K562 (cell line): ENCODE measurements at regions not wholly inside any gene's neighbourhood (a gene's known extent, or its start where the extent isn't known, plus 50 kb on each side); places are given as distances from the start of the nearest gene placed in this dataset.

ENCODE experiments used
- ATAC-seq: fragments of 200-7000 bp; cut with Tn5 transposase; 3 replicates; pipeline ENCODE4 v1.9.1; 2020; ENCODE audit warnings: moderate library complexity
- BruUV-seq: library from RNA; stranded (reverse); fragments of 400-500 nt; replicated peaks from 2 replicates; lab custom pipeline; 2021; lab: Mats Ljungman, UMichigan
- CTCF ChIA-PET: fragments of 300-600 bp; formaldehyde crosslinking; extraction: SDS; loops from one replicate; lab custom pipeline; 2021; ENCODE audit warnings: low intra/inter-chr PET ratio; lab: Yijun Ruan, JAX
- POLR2A ChIA-PET: fragments of 300-600, 350-650 bp; sonication (Branson Sonifier 250); formaldehyde crosslinking; extraction: SDS; loops from one replicate; lab custom pipeline; 2021; ENCODE audit warnings: antibody characterized with exemption, inconsistent platforms; lab: Yijun Ruan, JAX
- DNase-seq, 4 experiments: peaks; one replicate each; pipeline versions ENCODE4 v3.0.0 to v3.0.0-alpha.2; 2011 to 2018; ENCODE audit warnings: low spot score in 3 of 4, mixed read lengths in 3 of 4; ENCODE audit errors: extremely low read depth in 1 of 4
- FAIRE-seq: peaks from 2 replicates; lab custom pipeline; 2011; peaks lifted over from hg19 to GRCh38; lab: Jason Lieb, UNC
- H2AFZ ChIP-seq: 2 replicates; pipeline ENCODE4 v1.6.0; 2011; ENCODE audit warnings: low read depth, low read length, control low read depth, inconsistent platforms
- H3K27ac ChIP-seq: fragments of 200-600 bp; 3 replicates; pipeline ENCODE4 v1.8.0; 2011; ENCODE audit warnings: low read depth, mild to moderate bottlenecking, control low read depth, inconsistent platforms, low read length, moderate library complexity, mixed read lengths; ENCODE audit errors: extremely low read depth
- H3K27me3 ChIP-seq, 2 experiments: fragments of 300-600 bp in 1 of 2; 2 replicates in 1 of 2; 3 replicates in 1 of 2; pipeline versions ENCODE4 v1.6.0 to v1.8.0; 2011; ENCODE audit warnings: inconsistent platforms in 2 of 2, low read length in 2 of 2, mild to moderate bottlenecking in 1 of 2, mixed read lengths in 1 of 2, moderate library complexity in 1 of 2; ENCODE audit not compliant: control insufficient read depth in 2 of 2, insufficient read depth in 2 of 2
- H3K36me3 ChIP-seq: fragments of 300-600 bp; 3 replicates; pipeline ENCODE4 v1.8.0; 2011; ENCODE audit warnings: mild to moderate bottlenecking, low read length, inconsistent platforms; ENCODE audit not compliant: control insufficient read depth, insufficient read depth
- H3K4me1 ChIP-seq, 2 experiments: fragments of 200-600 bp in 1 of 2; replicated peaks in 1 of 2; 2 replicates in 1 of 2; 3 replicates in 1 of 2; pipeline versions ENCODE4 v1.5.1 to v1.8.0; 2011; ENCODE audit warnings: inconsistent platforms in 2 of 2, low read length in 2 of 2, mild to moderate bottlenecking in 1 of 2, mixed read lengths in 1 of 2, moderate library complexity in 1 of 2; ENCODE audit not compliant: control insufficient read depth in 2 of 2, insufficient read depth in 2 of 2
- H3K4me2 ChIP-seq: 2 replicates; pipeline ENCODE4 v1.6.1; 2011; ENCODE audit warnings: low read length, control low read depth, inconsistent platforms, mixed read lengths; ENCODE audit not compliant: insufficient read depth
- H3K4me3 ChIP-seq: fragments of 200-600 bp; sonication (generic), shearing (Covaris generic); 2 replicates; pipeline ENCODE4 v1.5.1; 2016; ENCODE audit warnings: control low read depth, inconsistent platforms
- H3K79me2 ChIP-seq: fragments of 200-600 bp; 3 replicates; pipeline ENCODE4 v1.8.0; 2011; ENCODE audit warnings: low read length, inconsistent platforms; ENCODE audit not compliant: control insufficient read depth, insufficient read depth
- H3K9ac ChIP-seq, 2 experiments: 2 replicates each; pipeline versions ENCODE4 v1.6.0 to v1.6.1; 2011; ENCODE audit warnings: low read depth in 2 of 2, low read length in 2 of 2, control low read depth in 1 of 2, inconsistent platforms in 1 of 2, mild to moderate bottlenecking in 1 of 2, mixed read lengths in 1 of 2; ENCODE audit not compliant: insufficient read depth in 1 of 2
- H3K9me1 ChIP-seq: one replicate; pipeline ENCODE4 v1.6.0; 2011; ENCODE audit warnings: inconsistent platforms, mild to moderate bottlenecking, low read length, moderate library complexity; ENCODE audit not compliant: control insufficient read depth, insufficient read depth
- H3K9me3 ChIP-seq: replicated peaks from 2 replicates; pipeline ENCODE4 v1.5.1; 2011; ENCODE audit warnings: low read depth, low read length, inconsistent platforms; ENCODE audit not compliant: control insufficient read depth, insufficient read depth
- H4K20me1 ChIP-seq: replicated peaks from 2 replicates; pipeline ENCODE4 v1.6.1; 2011; ENCODE audit warnings: low read length, inconsistent platforms, mixed read lengths; ENCODE audit not compliant: control insufficient read depth, insufficient read depth
- ADNP ChIP-seq: fragments of 200-800 bp; sonication (Bioruptor generic); IDR thresholded peaks from 2 replicates; pipeline ENCODE4 v1.6.1; 2016; ENCODE audit warnings: missing genetic modification characterization, missing compliant biosample characterization
- CBFA2T3 ChIP-seq: fragments of 450-650 bp; IDR thresholded peaks from 2 replicates; pipeline ENCODE4 v1.6.1; 2017
- CC2D1A ChIP-seq: fragments of 450-650 bp; IDR thresholded peaks from 2 replicates; pipeline ENCODE4 v1.6.1; 2017; ENCODE audit warnings: mild to moderate bottlenecking
- CXXC5 ChIP-seq: fragments of 250-450 bp; sonication (Bioruptor Pico); IDR thresholded peaks from 2 replicates; pipeline ENCODE4 v1.8.0; 2022; ENCODE audit warnings: inconsistent platforms, mild to moderate bottlenecking, moderate library complexity
- HDAC1 ChIP-seq, 2 experiments: fragments of 450-650 bp; IDR thresholded peaks; 2 replicates each; pipeline ENCODE4 v1.6.1; 2016 to 2017; ENCODE audit warnings: inconsistent platforms in 1 of 2, mild to moderate bottlenecking in 1 of 2, moderate library complexity in 1 of 2
- LCOR ChIP-seq: sonication (generic); formaldehyde crosslinking; IDR thresholded peaks from 2 replicates; pipeline ENCODE4 v1.8.0; 2022; ENCODE audit warnings: mild to moderate bottlenecking, missing genetic modification reagents
- MAFF ChIP-seq: IDR thresholded peaks from 2 replicates; pipeline ENCODE4 v1.6.1; 2012; ENCODE audit warnings: low read length, improper control_type of control experiment
- NFE2 ChIP-seq: IDR thresholded peaks from 2 replicates; pipeline ENCODE4 v1.6.1; 2014; ENCODE audit warnings: antibody characterized with exemption, low read depth
- NFRKB ChIP-seq: fragments of 450-650 bp; IDR thresholded peaks from 2 replicates; pipeline ENCODE4 v1.6.1; 2016; ENCODE audit warnings: low read depth
- NR2C2 ChIP-seq, 2 experiments: fragments of 200-800 bp in 1 of 2; sonication (Bioruptor generic) in 1 of 2; sonication (generic) in 1 of 2; formaldehyde crosslinking in 1 of 2; IDR thresholded peaks; 2 replicates each; pipeline versions ENCODE4 v1.6.1 to v1.8.0; 2016 to 2022; ENCODE audit warnings: mild to moderate bottlenecking in 1 of 2, missing compliant biosample characterization in 1 of 2, missing genetic modification characterization in 1 of 2, missing genetic modification reagents in 1 of 2
- PRPF4 ChIP-seq: fragments of 200-400 bp; formaldehyde crosslinking; IDR thresholded peaks from one replicate; pipeline ENCODE4 v1.6.1; 2017; ENCODE audit warnings: low read length, low read depth, mild to moderate bottlenecking; ENCODE audit not compliant: insufficient read depth, poor library complexity, severe bottlenecking
- TFAM ChIP-seq: fragments of 250-450 bp; sonication (Bioruptor Pico); conservative IDR thresholded peaks from 2 replicates; pipeline ENCODE4 v1.5.0; 2021; ENCODE audit warnings: mild to moderate bottlenecking, moderate library complexity
- TOE1 ChIP-seq, 2 experiments: fragments of 450-650 bp in 1 of 2; sonication (generic) in 1 of 2; formaldehyde crosslinking in 1 of 2; IDR thresholded peaks; 2 replicates each; pipeline versions ENCODE4 v1.7.1 to v1.8.0; 2016 to 2022; ENCODE audit warnings: borderline replicate concordance in 2 of 2, mild to moderate bottlenecking in 2 of 2, antibody characterized with exemption in 1 of 2, inconsistent platforms in 1 of 2, low read depth in 1 of 2, missing genetic modification reagents in 1 of 2, moderate library complexity in 1 of 2
- WGBS: fragments of 100-300 bp; shearing (Covaris generic); methylation state at CpG from one replicate; pipeline ENCODE4 v1.1.6; 2016; ENCODE audit warnings: low coverage, mixed read lengths; ENCODE audit not compliant: insufficient coverage; ENCODE audit errors: missing lambda C conversion rate; 5-methylcytosine and 5-hydroxymethylcytosine counted together
- in situ Hi-C: fragments of 300-500 bp; cut with MboI; formaldehyde crosslinking; loops from 4 replicates; pipeline ENCODE4 v1.15.0; 2018; ENCODE audit warnings: inconsistent platforms, mixed read lengths
- intact Hi-C: fragments of 100-400 bp; cut with micrococcal nuclease; formaldehyde crosslinking; loops from 2 replicates; pipeline ENCODE4 v1.14.2; 2022
- TF ChIP-seq, protein P1 (sequence below): sonication (generic); formaldehyde crosslinking; IDR thresholded peaks from 2 replicates; pipeline ENCODE4 v1.8.0; 2022; ENCODE audit warnings: mild to moderate bottlenecking, missing genetic modification reagents
- TF ChIP-seq, protein P2 (sequence below), 2 experiments: fragments of 250-450 bp in 1 of 2; fragments of 450-650 bp in 1 of 2; sonication (Bioruptor Pico) in 1 of 2; IDR thresholded peaks; 2 replicates each; pipeline versions ENCODE4 v1.6.1 to v1.8.0; 2016 to 2021; ENCODE audit warnings: mild to moderate bottlenecking in 2 of 2, moderate library complexity in 2 of 2, missing compliant biosample characterization in 1 of 2, missing genetic modification characterization in 1 of 2

DNA sequence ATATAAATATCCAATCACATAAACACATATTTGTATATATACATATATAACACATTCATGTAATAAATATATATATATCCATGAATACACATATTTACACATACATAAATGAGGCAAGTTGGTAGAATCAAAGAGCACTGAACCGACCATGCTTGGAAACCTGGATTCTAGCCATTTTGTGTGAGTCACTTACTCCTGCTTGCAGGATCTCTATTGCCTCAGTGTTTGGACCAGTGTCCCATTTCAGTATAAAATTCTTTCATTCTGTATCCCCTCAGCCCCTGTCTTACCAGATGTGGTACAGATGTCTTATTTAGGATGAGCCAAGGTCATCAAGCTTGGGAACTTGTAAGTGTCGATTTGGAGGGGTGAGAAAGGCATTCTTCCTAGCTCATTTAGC, 391.4 kb upstream of the FRG2C start:
- H3K9ac ChIP-seq, result no peak overlapping the region
- H3K4me3 ChIP-seq, result no peak overlapping the region
- ChIA-PET POLR2A (interaction anchor here (0.6 kb wide), 1 partner anchor 375 kb away, joined by 3 read pairs; no protein-coding TSS in a partner anchor), CTCF (no interaction called here)
- H3K4me2 ChIP-seq, result no peak overlapping the region
- in situ Hi-C loops, result no loop called here
- DNase-seq (no peak), ATAC-seq (no peak), FAIRE-seq (no peak)
- H3K27me3 ChIP-seq, result no peaks in the 10 kb centered on the region
- no peaks in the 10 kb centered on the region for H3K4me1 ChIP-seq
- H2AFZ ChIP-seq, result no peak overlapping the region
- 0% methylated on average over 2 of the region's 2 CpGs for WGBS
- H3K27ac ChIP-seq, result no peak overlapping the region
- BruUV-seq, result no TSS peak
- H3K9me3 ChIP-seq, result no peaks in the 10 kb centered on the region
- no peaks in the 10 kb centered on the region for H3K79me2 ChIP-seq
- TF ChIP-seq PRPF4 (no peak), TFAM (CRISPR knock-in tag) (no peak), TOE1 (IDR thresholded peaks at IDR 0.05; ENCODE audit: borderline replicate concordance) (no peak), TOE1 (CRISPR knock-in tag; IDR thresholded peaks at IDR 0.05; ENCODE audit: borderline replicate concordance, low read depth) (no peak), LCOR (CRISPR knock-in tag) (no peak), NFRKB (no peak), CXXC5 (CRISPR knock-in tag) (no peak), ADNP (tag) (no peak), CBFA2T3 (no peak), NFE2 (no peak), NR2C2 (CRISPR knock-in tag; IDR thresholded peaks at IDR 0.05) (no peak), NR2C2 (tag; IDR thresholded peaks at IDR 0.05) (no peak), CC2D1A (no peak), MAFF (no peak), HDAC1 (IDR thresholded peaks at IDR 0.05) (no peak)
- TF ChIP-seq, protein P1, sequence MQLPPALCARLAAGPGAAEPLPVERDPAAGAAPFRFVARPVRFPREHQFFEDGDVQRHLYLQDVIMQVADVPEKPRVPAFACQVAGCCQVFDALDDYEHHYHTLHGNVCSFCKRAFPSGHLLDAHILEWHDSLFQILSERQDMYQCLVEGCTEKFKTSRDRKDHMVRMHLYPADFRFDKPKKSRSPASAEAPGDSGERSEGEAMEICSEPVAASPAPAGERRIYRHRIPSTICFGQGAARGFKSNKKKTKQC, result no peak
- TF ChIP-seq, protein P2, sequence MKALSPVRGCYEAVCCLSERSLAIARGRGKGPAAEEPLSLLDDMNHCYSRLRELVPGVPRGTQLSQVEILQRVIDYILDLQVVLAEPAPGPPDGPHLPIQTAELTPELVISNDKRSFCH (CRISPR knock-in tag; IDR thresholded peaks at IDR 0.05), result no peak
- TF ChIP-seq, protein P2 (tag; IDR thresholded peaks at IDR 0.05), result no peak
- intact Hi-C loops, result no loop called here
- no peaks in the 10 kb centered on the region for H3K36me3 ChIP-seq
- H3K9me1 ChIP-seq, result no peaks in the 10 kb centered on the region
- H4K20me1 ChIP-seq, result no peaks in the 10 kb centered on the region
